Common myeloid progenitor, CD34-positive (primary cell): ENCODE measurements at regions not wholly inside any gene's neighbourhood (a gene's known extent, or its start where the extent isn't known, plus 50 kb on each side); places are given as distances from the start of the nearest gene placed in this dataset.

Experiments used
- CTCF ChIA-PET: fragments of 350-600 bp; sonication (Branson Sonifier 250); formaldehyde crosslinking; loops from one replicate; lab custom pipeline; 2021; ENCODE audit warnings: antibody characterized with exemption; lab: Charles Lee
- POLR2A ChIA-PET: fragments of 350-600 bp; sonication (Branson Sonifier 250); formaldehyde crosslinking; loops from one replicate; lab custom pipeline; 2021; ENCODE audit warnings: antibody characterized with exemption; lab: Charles Lee
- DNase-seq, 3 donors: peaks; one replicate each; pipeline versions ENCODE4 v3.0.0 to v3.0.0-alpha.2; 2013
- H3K27ac ChIP-seq, 2 experiments: 1 replicate in 1 of 2; 2 replicates in 1 of 2; pipeline ENCODE4 v1.7.0; 2013; ENCODE audit warnings: inconsistent platforms in 2 of 2, low read length in 2 of 2, mild to moderate bottlenecking in 2 of 2, low read depth in 1 of 2, moderate library complexity in 1 of 2; ENCODE audit not compliant: severe bottlenecking in 2 of 2, insufficient read depth in 1 of 2, poor library complexity in 1 of 2
- H3K27me3 ChIP-seq, 5 experiments: replicated peaks in 2 of 5; 1 replicate in 3 of 5; 2 replicates in 2 of 5; pipeline versions ENCODE4 v1.6.1 to v1.7.0; 2013; ENCODE audit warnings: low read length in 4 of 5, mild to moderate bottlenecking in 2 of 5, moderate library complexity in 2 of 5, inconsistent platforms in 1 of 5; ENCODE audit not compliant: insufficient read depth in 5 of 5, control insufficient read depth in 4 of 5
- H3K36me3 ChIP-seq, 4 experiments: 1 replicate in 2 of 4; 2 replicates in 2 of 4; pipeline versions ENCODE4 v1.6.1 to v1.7.0; 2013; ENCODE audit warnings: low read length in 3 of 4, control low read depth in 1 of 4, mild to moderate bottlenecking in 1 of 4; ENCODE audit not compliant: control insufficient read depth in 4 of 4, insufficient read depth in 4 of 4
- H3K4me1 ChIP-seq, 4 experiments: 1 replicate in 3 of 4; 2 replicates in 1 of 4; pipeline versions ENCODE4 v1.6.1 to v1.7.1; 2013; ENCODE audit warnings: low read length in 3 of 4, mild to moderate bottlenecking in 3 of 4, control low read depth in 1 of 4, inconsistent platforms in 1 of 4, moderate library complexity in 1 of 4; ENCODE audit not compliant: control insufficient read depth in 4 of 4, insufficient read depth in 4 of 4; ENCODE audit errors: control extremely low read depth in 1 of 4
- H3K4me3 ChIP-seq, 7 experiments: 1 replicate in 4 of 7; 2 replicates in 3 of 7; pipeline versions ENCODE4 v1.5.1 to v1.7.0; 2013; ENCODE audit warnings: mild to moderate bottlenecking in 7 of 7, low read length in 6 of 7, moderate library complexity in 6 of 7, inconsistent platforms in 2 of 7, low read depth in 2 of 7, control low read depth in 1 of 7; ENCODE audit not compliant: insufficient read depth in 4 of 7, control insufficient read depth in 1 of 7; ENCODE audit errors: extremely low read depth in 1 of 7
- H3K9me3 ChIP-seq, 5 experiments: 1 replicate in 4 of 5; 2 replicates in 1 of 5; pipeline versions ENCODE4 v1.6.1 to v1.7.1; 2013; ENCODE audit warnings: low read length in 4 of 5, mild to moderate bottlenecking in 2 of 5, inconsistent platforms in 1 of 5, low read depth in 1 of 5, moderate library complexity in 1 of 5; ENCODE audit not compliant: control insufficient read depth in 4 of 5, insufficient read depth in 2 of 5; ENCODE audit errors: control extremely low read depth in 1 of 5
- WGBS: methylation state at CpG from one replicate; pipeline ENCODE4 v1.1.5; 2013; ENCODE audit not compliant: insufficient coverage; 5-methylcytosine and 5-hydroxymethylcytosine counted together

DNA sequence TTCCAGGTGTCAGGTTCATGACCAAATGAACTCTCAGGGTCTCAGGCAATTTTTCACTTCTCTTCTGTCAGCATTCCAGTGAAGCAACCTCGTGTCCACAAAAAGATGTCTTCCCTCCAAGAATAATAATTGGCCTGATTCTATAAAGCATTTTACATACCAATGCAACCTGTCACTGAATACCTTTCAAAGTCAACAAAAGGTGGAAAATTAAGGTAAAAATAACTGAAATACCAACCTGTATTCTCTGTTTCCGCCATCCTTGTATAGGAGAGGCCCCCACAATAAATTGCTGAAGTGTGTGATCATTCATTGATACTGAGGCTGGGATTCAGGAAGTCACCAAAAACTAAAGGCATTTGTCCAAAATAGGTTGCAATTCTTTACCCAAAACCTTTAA lies 77.4 kb upstream of the TMEM45B start:
- 94% methylated on average over 2 of the region's 2 CpGs for WGBS
- ChIA-PET POLR2A (no interaction called here), CTCF (interaction anchor here (1.9 kb wide), 1 partner anchor 10 kb away, joined by 5 read pairs; no protein-coding TSS in a partner anchor)
- no peak overlapping the region for H3K4me3 ChIP-seq
- H3K4me1 ChIP-seq, result peaks cover 0 to 3% (median 0%) of the 10 kb centered on the region in 4 experiments
- peaks cover 2 to 16% (median 5%) of the 10 kb centered on the region in 5 experiments for H3K27me3 ChIP-seq
- DNase-seq, result no peak
- no peak overlapping the region for H3K27ac ChIP-seq
- peaks cover 0 to 2% (median 0%) of the 10 kb centered on the region in 5 experiments for H3K9me3 ChIP-seq
- H3K36me3 ChIP-seq, result no peaks in the 10 kb centered on the region

DNA sequence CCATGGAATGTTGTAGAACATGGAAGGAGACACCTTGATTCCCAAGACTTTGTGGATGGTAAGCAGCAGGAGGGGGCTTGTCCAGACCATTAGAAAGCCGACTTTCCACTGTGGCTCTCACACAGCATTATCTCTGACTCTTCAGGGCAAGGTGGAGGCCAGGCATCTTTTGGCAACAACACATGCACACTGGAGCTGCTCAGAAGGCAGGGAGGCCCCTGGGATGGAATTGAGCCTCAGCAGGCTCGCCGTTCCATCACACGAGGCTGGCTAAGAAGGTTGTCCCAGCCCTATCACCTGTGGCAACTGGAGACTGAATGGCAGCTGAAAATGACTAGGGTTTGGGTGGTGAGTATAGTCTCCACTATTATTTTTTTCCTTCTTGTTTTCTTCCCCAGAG lies 76.3 kb upstream of the TMEM45B start:
- CTCF ChIA-PET, result interaction anchor here (1.5 to 1.9 kb wide), 2 partner anchors 9 to 11 kb away, joined by 3 to 5 read pairs; no protein-coding TSS in a partner anchor
- 94% methylated on average over 3 of the region's 4 CpGs for WGBS

DNA sequence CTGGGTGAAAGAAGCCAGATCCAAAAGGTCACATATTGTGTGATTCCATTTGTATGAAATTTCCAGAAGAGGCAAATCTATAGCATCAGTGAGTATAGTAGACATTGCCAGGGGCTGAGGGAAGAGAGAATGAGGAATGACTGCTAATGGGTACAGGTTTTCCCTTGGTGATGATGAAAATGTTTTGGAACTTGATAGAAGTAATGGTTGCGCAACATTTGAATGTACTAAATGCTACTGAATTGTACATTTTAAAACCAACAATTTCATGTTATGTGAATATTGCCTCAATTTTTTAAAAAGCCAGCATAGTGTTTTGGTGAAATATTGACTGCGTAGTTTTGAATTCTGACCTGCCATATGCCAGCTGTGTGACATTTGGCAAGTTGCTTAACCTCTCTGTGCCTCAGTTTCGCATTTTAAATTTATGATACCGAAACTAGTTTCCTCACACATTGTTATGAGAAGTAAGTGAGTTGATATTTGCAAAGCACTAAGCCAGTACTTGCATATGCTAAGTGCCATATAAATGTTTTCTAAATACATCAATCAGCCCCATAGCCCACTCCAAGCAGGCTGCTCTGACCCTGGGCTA lies 75.4 kb upstream of the TMEM45B start:
- H3K4me1 ChIP-seq, result peaks cover 0 to 3% (median 0%) of the 10 kb centered on the region in 4 experiments
- WGBS, result no CpG with 5 or more reads among the region's 4 CpGs
- peaks cover 0 to 2% (median 0%) of the 10 kb centered on the region in 5 experiments for H3K9me3 ChIP-seq
- peaks cover 2 to 21% (median 5%) of the 10 kb centered on the region in 5 experiments for H3K27me3 ChIP-seq
- H3K27ac ChIP-seq, result no peak overlapping the region
- ChIA-PET CTCF (interaction anchor here (1.5 kb wide), 1 partner anchor 10 kb away, joined by 3 read pairs; no protein-coding TSS in a partner anchor), POLR2A (no interaction called here)
- no peak for DNase-seq
- H3K36me3 ChIP-seq, result no peaks in the 10 kb centered on the region
- no peak overlapping the region for H3K4me3 ChIP-seq

More for the DNA sequence above, 76.3 kb upstream of the TMEM45B start:
- POLR2A ChIA-PET, result no interaction called here
- H3K4me3 ChIP-seq, result no peak overlapping the region
- H3K36me3 ChIP-seq, result no peaks in the 10 kb centered on the region
- H3K27me3 ChIP-seq, result peaks cover 2 to 17% (median 5%) of the 10 kb centered on the region in 5 experiments
- DNase-seq, result no peak
- peaks cover 0 to 3% (median 0%) of the 10 kb centered on the region in 4 experiments for H3K4me1 ChIP-seq
- H3K27ac ChIP-seq, result no peak overlapping the region
- H3K9me3 ChIP-seq, result peaks cover 0 to 2% (median 0%) of the 10 kb centered on the region in 5 experiments

DNA sequence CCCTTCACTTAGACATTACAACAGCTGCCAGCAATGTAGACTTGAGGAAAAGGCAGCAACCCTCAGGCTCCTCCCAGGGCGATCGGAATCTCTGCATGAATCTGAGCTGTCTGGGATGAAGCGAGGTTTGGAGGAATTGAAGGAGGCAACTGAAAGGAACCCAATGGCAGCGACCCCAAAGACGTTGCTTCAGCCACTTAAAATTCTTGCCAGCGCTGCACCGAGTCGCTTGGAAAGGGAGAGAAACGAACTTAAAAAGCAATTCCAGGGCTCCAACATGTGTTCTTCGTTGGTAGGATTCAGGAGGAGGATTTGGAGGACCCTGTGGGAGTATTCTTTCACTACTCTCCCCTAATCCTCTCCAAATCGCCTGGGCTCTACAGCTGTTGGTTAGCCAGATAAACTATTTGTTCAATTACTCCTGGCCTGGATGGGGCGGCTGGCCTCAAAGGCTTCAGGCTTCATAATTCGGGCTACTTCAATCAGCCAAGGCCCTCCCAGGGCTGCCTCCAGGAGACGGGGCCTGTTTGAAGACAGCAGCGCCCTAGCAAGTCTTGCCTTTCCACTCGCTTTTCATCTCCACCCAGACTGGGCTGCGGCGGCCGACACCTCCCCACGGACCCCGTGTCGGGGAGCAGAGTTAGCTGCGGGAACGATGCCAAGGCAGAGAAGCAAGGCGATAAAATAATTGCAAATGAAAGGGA lies 72.4 kb upstream of the TMEM45B start:
- POLR2A ChIA-PET, result no interaction called here
- no peak overlapping the region for H3K4me3 ChIP-seq
- CTCF ChIA-PET, result interaction anchor here (1.7 kb wide), 1 partner anchor 8 kb away, joined by 3 read pairs; no protein-coding TSS in a partner anchor
- H3K36me3 ChIP-seq, result no peaks in the 10 kb centered on the region
- DNase-seq, result no peak
- H3K9me3 ChIP-seq, result peaks cover 0 to 2% (median 0%) of the 10 kb centered on the region in 5 experiments
- H3K27me3 ChIP-seq, result peaks cover 0 to 31% (median 10%) of the 10 kb centered on the region in 5 experiments
- WGBS, result 86% methylated on average over 24 of the region's 25 CpGs
- H3K27ac ChIP-seq, result no peak overlapping the region
- H3K4me1 ChIP-seq, result no peaks in the 10 kb centered on the region

DNA sequence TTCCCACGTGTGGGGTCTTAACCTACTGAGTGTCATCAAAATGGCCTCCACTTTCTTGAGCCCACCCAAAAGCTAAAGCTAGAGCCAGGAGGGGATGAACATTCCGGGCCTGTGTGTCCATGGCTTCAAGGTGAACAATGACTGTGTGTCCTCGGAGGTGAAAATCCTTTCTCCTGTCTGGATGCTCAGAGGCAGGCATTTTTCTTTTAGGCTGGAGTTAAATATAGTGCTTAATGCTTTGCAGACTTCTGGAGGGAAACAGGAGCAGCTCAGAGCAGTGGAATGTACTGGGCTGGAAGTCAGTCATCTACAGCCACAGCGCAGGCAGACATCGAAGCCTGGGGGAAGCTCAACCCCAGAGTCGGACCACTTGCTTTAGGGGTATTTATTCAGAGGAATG lies 68.6 kb upstream of the TMEM45B start:
- no peaks in the 10 kb centered on the region for H3K36me3 ChIP-seq
- CTCF ChIA-PET, result no interaction called here
- POLR2A ChIA-PET, result no interaction called here
- WGBS, result 93% methylated on average over 4 of the region's 6 CpGs
- peaks cover 0 to 6% (median 4%) of the 10 kb centered on the region in 4 experiments for H3K4me1 ChIP-seq
- H3K27me3 ChIP-seq, result peaks cover 0 to 44% (median 11%) of the 10 kb centered on the region in 5 experiments
- H3K4me3 ChIP-seq, result no peak overlapping the region
- H3K9me3 ChIP-seq, result no peaks in the 10 kb centered on the region
- no peak for DNase-seq
- H3K27ac ChIP-seq, result no peak overlapping the region

DNA sequence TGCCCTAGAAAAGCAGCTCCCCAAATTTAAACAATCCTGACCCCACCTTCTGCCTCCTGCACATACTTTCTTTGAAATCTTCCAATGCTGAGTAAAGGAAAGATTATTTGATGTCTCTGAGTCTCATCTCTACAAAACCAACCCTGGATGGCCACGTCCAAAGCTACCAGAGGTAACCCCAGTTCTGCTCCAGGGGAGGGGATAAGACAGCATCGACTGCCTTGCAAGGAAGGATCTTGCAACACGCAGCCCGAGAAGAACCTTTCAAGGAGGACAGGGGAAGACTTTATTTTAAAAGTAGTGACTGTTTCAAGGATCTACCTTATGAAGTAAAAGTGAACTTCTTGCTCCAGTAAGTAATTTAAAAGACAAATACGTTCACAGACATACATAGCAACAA lies 66.5 kb upstream of the TMEM45B start:
- peaks cover 0 to 3% (median 0%) of the 10 kb centered on the region in 5 experiments for H3K9me3 ChIP-seq
- ChIA-PET POLR2A (no interaction called here), CTCF (interaction anchor here (0.9 to 1.4 kb wide), 2 partner anchors 10 to 19 kb away, joined by 3 to 5 read pairs; no protein-coding TSS in a partner anchor)
- WGBS, result 100% methylated on average over 1 of the region's 5 CpGs
- H3K27ac ChIP-seq, result no peak overlapping the region
- DNase-seq, result no peak
- no peak overlapping the region for H3K4me3 ChIP-seq
- H3K36me3 ChIP-seq, result no peaks in the 10 kb centered on the region
- H3K27me3 ChIP-seq, result peaks cover 0 to 32% (median 11%) of the 10 kb centered on the region in 5 experiments
- peaks cover 0 to 6% (median 4%) of the 10 kb centered on the region in 4 experiments for H3K4me1 ChIP-seq
